ENCODE measurements at regions not wholly inside any gene's neighbourhood (a gene's known extent, or its start where the extent isn't known, plus 50 kb on each side); places are given as distances from the start of the nearest gene placed in this dataset.
"Not testable (repeated sequence)": the region's sequence is repeated elsewhere in the genome, so short reads cannot be mapped to it uniquely, and the experiment has no call there.

GRCh38 chr6:16020259-16020658 lies 108.6 kb upstream of the MYLIP start:
- Histone ChIP-seq H3K4me1 (ENCODE audit: control insufficient read depth in 1 of 2, insufficient read depth in 2 of 2, low read length in 2 of 2) (no peaks in the 10 kb centered on the region), H3K27ac (ENCODE audit: low read depth, low read length) (no peak overlapping the region), H3K36me3 (ENCODE audit: control insufficient read depth in 1 of 2, insufficient read depth in 2 of 2, low read length in 2 of 2) (no peaks in the 10 kb centered on the region), H3K9me3 (ENCODE audit: control insufficient read depth in 1 of 2, low read length in 2 of 2) (no peaks in the 10 kb centered on the region), H3K9ac (ENCODE audit: low read depth in 1 of 2, low read length in 2 of 2) (no peak overlapping the region), H3K27me3 (ENCODE audit: control insufficient read depth in 1 of 2, insufficient read depth in 2 of 2, low read length in 2 of 2) (no peaks in the 10 kb centered on the region), H3K4me3 (ENCODE audit: low read depth in 1 of 2, low read length in 2 of 2) (no peak overlapping the region)

DNA sequence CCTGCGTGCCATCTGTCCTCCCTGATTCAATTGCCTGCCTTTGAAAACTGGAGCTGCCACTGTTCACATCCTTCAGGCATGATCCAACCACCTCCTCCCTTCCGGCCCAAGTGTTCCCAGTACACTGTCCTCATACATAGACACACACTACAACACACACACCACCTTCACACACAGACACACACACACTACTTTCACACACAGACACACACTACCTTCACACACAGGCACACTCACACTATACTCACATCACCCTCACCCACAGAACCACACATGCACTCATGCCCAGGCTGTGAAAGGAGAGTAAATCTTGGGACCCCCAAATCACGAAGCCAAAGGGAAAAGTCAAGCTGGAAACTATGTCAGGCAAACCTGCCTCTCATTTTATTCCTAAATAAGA lies 109.4 kb upstream of the MYLIP start:
- H3K36me3 ChIP-seq (ENCODE audit: control insufficient read depth in 1 of 2, insufficient read depth in 2 of 2, low read length in 2 of 2), result no peaks in the 10 kb centered on the region
- no peaks in the 10 kb centered on the region for H3K9me3 ChIP-seq (ENCODE audit: control insufficient read depth in 1 of 2, low read length in 2 of 2)
- H3K4me1 ChIP-seq (ENCODE audit: control insufficient read depth in 1 of 2, insufficient read depth in 2 of 2, low read length in 2 of 2), result no peaks in the 10 kb centered on the region
- H3K9ac ChIP-seq (ENCODE audit: low read depth in 1 of 2, low read length in 2 of 2), result no peak overlapping the region
- no peaks in the 10 kb centered on the region for H3K27me3 ChIP-seq (ENCODE audit: control insufficient read depth in 1 of 2, insufficient read depth in 2 of 2, low read length in 2 of 2)
- no peak overlapping the region for H3K4me3 ChIP-seq (ENCODE audit: low read depth in 1 of 2, low read length in 2 of 2)
- no peak overlapping the region for H3K27ac ChIP-seq (ENCODE audit: low read depth, low read length)

DNA sequence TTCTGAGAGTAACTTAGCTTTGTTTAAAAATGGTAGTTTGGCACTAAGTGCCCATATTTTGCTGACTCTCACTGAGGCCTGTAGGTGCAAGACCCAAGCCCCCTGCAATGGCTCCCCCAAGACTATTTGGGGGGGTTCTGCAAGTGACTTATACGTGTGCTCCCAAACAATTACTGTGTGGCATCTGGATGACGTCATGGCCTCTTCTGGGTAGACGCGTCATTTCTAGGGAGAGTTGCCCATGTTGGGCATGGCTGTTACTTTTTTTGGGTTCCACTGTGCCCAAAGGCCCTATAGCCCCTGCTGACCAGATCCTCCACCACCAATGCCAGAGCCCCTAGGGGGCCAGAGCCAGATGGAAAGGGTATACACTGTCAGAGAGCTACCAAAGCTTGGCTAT lies 110.3 kb upstream of the MYLIP start:
- Histone ChIP-seq H3K27ac (ENCODE audit: low read depth, low read length) (no peak overlapping the region), H3K4me3 (ENCODE audit: low read depth in 1 of 2, low read length in 2 of 2) (no peak overlapping the region), H3K27me3 (ENCODE audit: control insufficient read depth in 1 of 2, insufficient read depth in 2 of 2, low read length in 2 of 2) (no peaks in the 10 kb centered on the region), H3K9ac (ENCODE audit: low read depth in 1 of 2, low read length in 2 of 2) (no peak overlapping the region), H3K4me1 (ENCODE audit: control insufficient read depth in 1 of 2, insufficient read depth in 2 of 2, low read length in 2 of 2) (no peaks in the 10 kb centered on the region), H3K36me3 (ENCODE audit: control insufficient read depth in 1 of 2, insufficient read depth in 2 of 2, low read length in 2 of 2) (no peaks in the 10 kb centered on the region), H3K9me3 (ENCODE audit: control insufficient read depth in 1 of 2, low read length in 2 of 2) (no peaks in the 10 kb centered on the region)

GRCh38 chr6:16014325-16014724 lies 114.6 kb upstream of the MYLIP start:
- H3K4me1 ChIP-seq (ENCODE audit: control insufficient read depth in 1 of 2, insufficient read depth in 2 of 2, low read length in 2 of 2); H3K9me3 ChIP-seq (ENCODE audit: control insufficient read depth in 1 of 2, low read length in 2 of 2); H3K27ac ChIP-seq (ENCODE audit: low read depth, low read length); H3K9ac ChIP-seq (ENCODE audit: low read depth in 1 of 2, low read length in 2 of 2); H3K27me3 ChIP-seq (ENCODE audit: control insufficient read depth in 1 of 2, insufficient read depth in 2 of 2, low read length in 2 of 2); H3K4me3 ChIP-seq (ENCODE audit: low read depth in 1 of 2, low read length in 2 of 2); H3K36me3 ChIP-seq (ENCODE audit: control insufficient read depth in 1 of 2, insufficient read depth in 2 of 2, low read length in 2 of 2): not testable (repeated sequence)

- Histone ChIP-seq H3K27me3 (ENCODE audit: control insufficient read depth in 1 of 2, insufficient read depth in 2 of 2, low read length in 2 of 2) (no peaks in the 10 kb centered on the region), H3K27ac (ENCODE audit: low read depth, low read length) (no peak overlapping the region), H3K4me1 (ENCODE audit: control insufficient read depth in 1 of 2, insufficient read depth in 2 of 2, low read length in 2 of 2) (no peaks in the 10 kb centered on the region), H3K36me3 (ENCODE audit: control insufficient read depth in 1 of 2, insufficient read depth in 2 of 2, low read length in 2 of 2) (no peaks in the 10 kb centered on the region), H3K4me3 (ENCODE audit: low read depth in 1 of 2, low read length in 2 of 2) (no peak overlapping the region), H3K9ac (ENCODE audit: low read depth in 1 of 2, low read length in 2 of 2) (no peak overlapping the region), H3K9me3 (ENCODE audit: control insufficient read depth in 1 of 2, low read length in 2 of 2) (no peaks in the 10 kb centered on the region)
Measured at GRCh38 chr6:16007146-16007545, 121.7 kb upstream of the MYLIP start.

DNA sequence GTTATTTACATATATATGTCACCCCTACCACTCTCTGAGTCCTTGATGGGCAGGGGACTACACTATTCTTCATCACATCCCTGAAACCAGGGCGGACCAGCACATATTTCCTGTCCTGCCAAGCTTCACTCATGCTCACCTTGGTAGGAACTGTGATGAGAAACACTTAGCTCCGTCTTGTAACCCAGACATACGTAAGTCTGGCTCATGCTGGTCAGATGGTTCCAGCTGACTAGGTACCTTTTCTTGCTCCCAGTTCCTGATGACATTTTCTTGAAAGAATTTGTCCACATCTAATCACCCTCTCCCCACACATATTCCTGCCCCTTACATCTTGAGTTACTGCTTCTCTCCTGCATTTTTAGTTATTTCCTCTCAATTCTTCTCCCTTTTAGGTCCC lies 122.2 kb upstream of the MYLIP start:
- H3K9ac ChIP-seq (ENCODE audit: low read depth in 1 of 2, low read length in 2 of 2), result no peak overlapping the region
- no peak overlapping the region for H3K4me3 ChIP-seq (ENCODE audit: low read depth in 1 of 2, low read length in 2 of 2)
- no peaks in the 10 kb centered on the region for H3K4me1 ChIP-seq (ENCODE audit: control insufficient read depth in 1 of 2, insufficient read depth in 2 of 2, low read length in 2 of 2)
- no peaks in the 10 kb centered on the region for H3K9me3 ChIP-seq (ENCODE audit: control insufficient read depth in 1 of 2, low read length in 2 of 2)
- no peaks in the 10 kb centered on the region for H3K36me3 ChIP-seq (ENCODE audit: control insufficient read depth in 1 of 2, insufficient read depth in 2 of 2, low read length in 2 of 2)
- no peaks in the 10 kb centered on the region for H3K27me3 ChIP-seq (ENCODE audit: control insufficient read depth in 1 of 2, insufficient read depth in 2 of 2, low read length in 2 of 2)
- H3K27ac ChIP-seq (ENCODE audit: low read depth, low read length), result no peak overlapping the region

GRCh38 chr6:16004934-16005679 lies 123.8 kb upstream of the MYLIP start:
- no peak overlapping the region for H3K27ac ChIP-seq (ENCODE audit: low read depth, low read length)
- H3K4me1 ChIP-seq (ENCODE audit: control insufficient read depth in 1 of 2, insufficient read depth in 2 of 2, low read length in 2 of 2), result no peaks in the 10 kb centered on the region
- H3K27me3 ChIP-seq (ENCODE audit: control insufficient read depth in 1 of 2, insufficient read depth in 2 of 2, low read length in 2 of 2), result no peaks in the 10 kb centered on the region
- no peak overlapping the region for H3K9ac ChIP-seq (ENCODE audit: low read depth in 1 of 2, low read length in 2 of 2)
- no peaks in the 10 kb centered on the region for H3K9me3 ChIP-seq (ENCODE audit: control insufficient read depth in 1 of 2, low read length in 2 of 2)
- H3K4me3 ChIP-seq (ENCODE audit: low read depth in 1 of 2, low read length in 2 of 2), result no peak overlapping the region
- H3K36me3 ChIP-seq (ENCODE audit: control insufficient read depth in 1 of 2, insufficient read depth in 2 of 2, low read length in 2 of 2), result no peaks in the 10 kb centered on the region

- no peaks in the 10 kb centered on the region for H3K9me3 ChIP-seq (ENCODE audit: control insufficient read depth in 1 of 2, low read length in 2 of 2)
- H3K36me3 ChIP-seq (ENCODE audit: control insufficient read depth in 1 of 2, insufficient read depth in 2 of 2, low read length in 2 of 2), result no peaks in the 10 kb centered on the region
- no peak overlapping the region for H3K27ac ChIP-seq (ENCODE audit: low read depth, low read length)
- no peak overlapping the region for H3K4me3 ChIP-seq (ENCODE audit: low read depth in 1 of 2, low read length in 2 of 2)
- H3K27me3 ChIP-seq (ENCODE audit: control insufficient read depth in 1 of 2, insufficient read depth in 2 of 2, low read length in 2 of 2), result no peaks in the 10 kb centered on the region
- H3K9ac ChIP-seq (ENCODE audit: low read depth in 1 of 2, low read length in 2 of 2), result no peak overlapping the region
- H3K4me1 ChIP-seq (ENCODE audit: control insufficient read depth in 1 of 2, insufficient read depth in 2 of 2, low read length in 2 of 2), result peaks cover 0 to 2% of the 10 kb centered on the region in 2 donors
Measured at GRCh38 chr6:16003197-16003491, 125.7 kb upstream of the MYLIP start.

- H3K4me3 ChIP-seq (ENCODE audit: low read depth in 1 of 2, low read length in 2 of 2), result no peak overlapping the region
- no peak overlapping the region for H3K9ac ChIP-seq (ENCODE audit: low read depth in 1 of 2, low read length in 2 of 2)
- no peaks in the 10 kb centered on the region for H3K36me3 ChIP-seq (ENCODE audit: control insufficient read depth in 1 of 2, insufficient read depth in 2 of 2, low read length in 2 of 2)
- H3K27me3 ChIP-seq (ENCODE audit: control insufficient read depth in 1 of 2, insufficient read depth in 2 of 2, low read length in 2 of 2), result no peaks in the 10 kb centered on the region
- H3K9me3 ChIP-seq (ENCODE audit: control insufficient read depth in 1 of 2, low read length in 2 of 2), result no peaks in the 10 kb centered on the region
- H3K27ac ChIP-seq (ENCODE audit: low read depth, low read length), result no peak overlapping the region
- H3K4me1 ChIP-seq (ENCODE audit: control insufficient read depth in 1 of 2, insufficient read depth in 2 of 2, low read length in 2 of 2), result peaks cover 0 to 6% of the 10 kb centered on the region in 2 donors
Measured at GRCh38 chr6:16002332-16003196, 126.3 kb upstream of the MYLIP start.

DNA sequence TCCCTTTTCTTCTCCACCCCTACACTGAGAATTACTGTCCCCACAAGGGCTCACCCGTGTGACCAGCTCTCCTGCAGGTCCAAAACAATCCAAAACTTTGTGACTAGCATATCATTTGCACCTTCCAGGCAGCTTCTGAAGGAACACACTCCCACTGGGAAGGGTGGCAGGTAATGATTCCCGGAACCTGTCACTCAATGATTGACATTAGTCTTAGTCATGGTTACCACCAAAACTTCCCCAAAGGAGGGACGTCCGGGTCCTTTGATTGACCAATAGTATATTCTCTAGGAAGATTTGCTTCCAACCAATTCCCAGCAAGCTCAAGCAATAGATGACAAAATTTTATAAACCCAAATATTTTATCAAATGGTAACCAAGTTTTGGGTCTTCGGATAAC lies 127.7 kb upstream of the MYLIP start:
- H3K27me3 ChIP-seq (ENCODE audit: control insufficient read depth in 1 of 2, insufficient read depth in 2 of 2, low read length in 2 of 2), result no peaks in the 10 kb centered on the region
- H3K9ac ChIP-seq (ENCODE audit: low read depth in 1 of 2, low read length in 2 of 2), result no peak overlapping the region
- H3K9me3 ChIP-seq (ENCODE audit: control insufficient read depth in 1 of 2, low read length in 2 of 2), result no peaks in the 10 kb centered on the region
- H3K4me3 ChIP-seq (ENCODE audit: low read depth in 1 of 2, low read length in 2 of 2), result no peak overlapping the region
- H3K27ac ChIP-seq (ENCODE audit: low read depth, low read length), result no peak overlapping the region
- no peaks in the 10 kb centered on the region for H3K36me3 ChIP-seq (ENCODE audit: control insufficient read depth in 1 of 2, insufficient read depth in 2 of 2, low read length in 2 of 2)
- peaks cover 0 to 8% of the 10 kb centered on the region in 2 donors for H3K4me1 ChIP-seq (ENCODE audit: control insufficient read depth in 1 of 2, insufficient read depth in 2 of 2, low read length in 2 of 2)

All from duodenal mucosa (tissue), 2 donors.